ENCODE measurements at regions not wholly inside any gene's neighbourhood (a gene's known extent, or its start where the extent isn't known, plus 50 kb on each side); places are given as distances from the start of the nearest gene placed in this dataset.
"Not testable (repeated sequence)": the region's sequence is repeated elsewhere in the genome, so short reads cannot be mapped to it uniquely, and the experiment has no call there.

- no peaks in the 10 kb centered on the region for H3K4me1 ChIP-seq (ENCODE audit: control insufficient read depth in 4 of 4, insufficient read depth in 4 of 4, low read length in 3 of 4)
- H3K9me3 ChIP-seq (ENCODE audit: control insufficient read depth in 4 of 4, low read length in 3 of 4), result no peaks in the 10 kb centered on the region
- no peaks in the 10 kb centered on the region for H3K27me3 ChIP-seq (ENCODE audit: control insufficient read depth in 4 of 4, insufficient read depth in 4 of 4, low read length in 3 of 4)
- no peak for DNase-seq (ENCODE audit: low spot score)
- WGBS, result 78% methylated on average over 2 of the region's 2 CpGs
- H3K36me3 ChIP-seq (ENCODE audit: control insufficient read depth in 4 of 4, insufficient read depth in 3 of 4, low read depth in 1 of 4, low read length in 3 of 4), result no peaks in the 10 kb centered on the region
- H3K27ac ChIP-seq (ENCODE audit: low read depth in 1 of 2, low read length in 2 of 2), result no peak overlapping the region
- no peak overlapping the region for H3K4me3 ChIP-seq (ENCODE audit: low read depth in 1 of 3, low read length in 3 of 3)
- TF ChIP-seq SP1 (IDR thresholded peaks at IDR 0.05) (no peak), YY1 (IDR thresholded peaks at IDR 0.05) (no peak), RXRA (IDR thresholded peaks at IDR 0.05) (no peak), MAX (IDR thresholded peaks at IDR 0.05) (no peak), NR2F2 (IDR thresholded peaks at IDR 0.05) (no peak), FOXA1 (IDR thresholded peaks at IDR 0.05) (no peak), FOXA2 (IDR thresholded peaks at IDR 0.05) (no peak), ATF3 (IDR thresholded peaks at IDR 0.05) (no peak)
- TF ChIP-seq, protein P1, sequence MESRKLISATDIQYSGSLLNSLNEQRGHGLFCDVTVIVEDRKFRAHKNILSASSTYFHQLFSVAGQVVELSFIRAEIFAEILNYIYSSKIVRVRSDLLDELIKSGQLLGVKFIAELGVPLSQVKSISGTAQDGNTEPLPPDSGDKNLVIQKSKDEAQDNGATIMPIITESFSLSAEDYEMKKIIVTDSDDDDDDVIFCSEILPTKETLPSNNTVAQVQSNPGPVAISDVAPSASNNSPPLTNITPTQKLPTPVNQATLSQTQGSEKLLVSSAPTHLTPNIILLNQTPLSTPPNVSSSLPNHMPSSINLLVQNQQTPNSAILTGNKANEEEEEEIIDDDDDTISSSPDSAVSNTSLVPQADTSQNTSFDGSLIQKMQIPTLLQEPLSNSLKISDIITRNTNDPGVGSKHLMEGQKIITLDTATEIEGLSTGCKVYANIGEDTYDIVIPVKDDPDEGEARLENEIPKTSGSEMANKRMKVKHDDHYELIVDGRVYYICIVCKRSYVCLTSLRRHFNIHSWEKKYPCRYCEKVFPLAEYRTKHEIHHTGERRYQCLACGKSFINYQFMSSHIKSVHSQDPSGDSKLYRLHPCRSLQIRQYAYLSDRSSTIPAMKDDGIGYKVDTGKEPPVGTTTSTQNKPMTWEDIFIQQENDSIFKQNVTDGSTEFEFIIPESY (IDR thresholded peaks at IDR 0.05), result no peak
- H3K9ac ChIP-seq (ENCODE audit: low read depth in 1 of 2, low read length in 2 of 2), result no peak overlapping the region
These were observed 355.6 kb downstream of the ADAMTS20 start for GRCh38 chr12:43196268-43196907.

GRCh38 chr12:43193096-43193495, 358.9 kb downstream of the ADAMTS20 start:
- not testable (repeated sequence) for H3K9ac ChIP-seq (ENCODE audit: low read depth in 1 of 2, low read length in 2 of 2); H3K9me3 ChIP-seq (ENCODE audit: control insufficient read depth in 4 of 4, low read length in 3 of 4); H3K36me3 ChIP-seq (ENCODE audit: control insufficient read depth in 4 of 4, insufficient read depth in 3 of 4, low read depth in 1 of 4, low read length in 3 of 4); H3K4me1 ChIP-seq (ENCODE audit: control insufficient read depth in 4 of 4, insufficient read depth in 4 of 4, low read length in 3 of 4); H3K4me3 ChIP-seq (ENCODE audit: low read depth in 1 of 3, low read length in 3 of 3); DNase-seq (ENCODE audit: low spot score); H3K27me3 ChIP-seq (ENCODE audit: control insufficient read depth in 4 of 4, insufficient read depth in 4 of 4, low read length in 3 of 4); H3K27ac ChIP-seq (ENCODE audit: low read depth in 1 of 2, low read length in 2 of 2)
- WGBS, result 48% methylated on average over 2 of the region's 2 CpGs

GRCh38 chr12:43192442-43192841, 359.6 kb downstream of the ADAMTS20 start:
- WGBS, result 58% methylated on average over 2 of the region's 2 CpGs
- DNase-seq (ENCODE audit: low spot score); H3K9me3 ChIP-seq (ENCODE audit: control insufficient read depth in 4 of 4, low read length in 3 of 4); H3K27me3 ChIP-seq (ENCODE audit: control insufficient read depth in 4 of 4, insufficient read depth in 4 of 4, low read length in 3 of 4); H3K36me3 ChIP-seq (ENCODE audit: control insufficient read depth in 4 of 4, insufficient read depth in 3 of 4, low read depth in 1 of 4, low read length in 3 of 4); H3K4me3 ChIP-seq (ENCODE audit: low read depth in 1 of 3, low read length in 3 of 3); H3K9ac ChIP-seq (ENCODE audit: low read depth in 1 of 2, low read length in 2 of 2); H3K4me1 ChIP-seq (ENCODE audit: control insufficient read depth in 4 of 4, insufficient read depth in 4 of 4, low read length in 3 of 4); H3K27ac ChIP-seq (ENCODE audit: low read depth in 1 of 2, low read length in 2 of 2): not testable (repeated sequence)

DNA sequence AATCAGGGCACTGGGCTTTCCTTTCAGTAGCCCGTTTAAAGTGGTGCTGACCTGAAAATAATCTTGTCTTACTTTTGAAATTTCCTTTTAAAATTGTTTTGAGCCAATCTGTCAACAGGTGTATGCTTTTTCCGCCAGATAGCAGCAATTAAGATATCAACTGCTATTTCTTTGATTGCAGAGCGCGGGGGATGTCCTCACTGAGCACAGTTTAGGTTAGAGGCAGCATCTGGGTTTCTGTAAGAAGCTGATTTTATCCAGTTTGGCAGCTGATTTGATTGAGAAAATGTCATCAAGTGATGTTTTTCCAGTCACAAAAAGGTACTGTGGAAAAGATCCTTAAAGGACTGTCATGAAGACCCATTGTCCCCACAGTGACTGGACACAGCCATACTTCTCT, 371.8 kb downstream of the ADAMTS20 start:
- Histone ChIP-seq H3K9ac (ENCODE audit: low read depth in 1 of 2, low read length in 2 of 2) (no peak overlapping the region), H3K9me3 (ENCODE audit: control insufficient read depth in 4 of 4, low read length in 3 of 4) (peaks cover 0 to 5% (median 0%) of the 10 kb centered on the region in 4 donors), H3K4me1 (ENCODE audit: control insufficient read depth in 4 of 4, insufficient read depth in 4 of 4, low read length in 3 of 4) (no peaks in the 10 kb centered on the region), H3K4me3 (ENCODE audit: low read depth in 1 of 3, low read length in 3 of 3) (no peak overlapping the region), H3K27ac (ENCODE audit: low read depth in 1 of 2, low read length in 2 of 2) (no peak overlapping the region), H3K36me3 (ENCODE audit: control insufficient read depth in 4 of 4, insufficient read depth in 3 of 4, low read depth in 1 of 4, low read length in 3 of 4) (no peaks in the 10 kb centered on the region), H3K27me3 (ENCODE audit: control insufficient read depth in 4 of 4, insufficient read depth in 4 of 4, low read length in 3 of 4) (no peaks in the 10 kb centered on the region)
- TF ChIP-seq, protein P2, sequence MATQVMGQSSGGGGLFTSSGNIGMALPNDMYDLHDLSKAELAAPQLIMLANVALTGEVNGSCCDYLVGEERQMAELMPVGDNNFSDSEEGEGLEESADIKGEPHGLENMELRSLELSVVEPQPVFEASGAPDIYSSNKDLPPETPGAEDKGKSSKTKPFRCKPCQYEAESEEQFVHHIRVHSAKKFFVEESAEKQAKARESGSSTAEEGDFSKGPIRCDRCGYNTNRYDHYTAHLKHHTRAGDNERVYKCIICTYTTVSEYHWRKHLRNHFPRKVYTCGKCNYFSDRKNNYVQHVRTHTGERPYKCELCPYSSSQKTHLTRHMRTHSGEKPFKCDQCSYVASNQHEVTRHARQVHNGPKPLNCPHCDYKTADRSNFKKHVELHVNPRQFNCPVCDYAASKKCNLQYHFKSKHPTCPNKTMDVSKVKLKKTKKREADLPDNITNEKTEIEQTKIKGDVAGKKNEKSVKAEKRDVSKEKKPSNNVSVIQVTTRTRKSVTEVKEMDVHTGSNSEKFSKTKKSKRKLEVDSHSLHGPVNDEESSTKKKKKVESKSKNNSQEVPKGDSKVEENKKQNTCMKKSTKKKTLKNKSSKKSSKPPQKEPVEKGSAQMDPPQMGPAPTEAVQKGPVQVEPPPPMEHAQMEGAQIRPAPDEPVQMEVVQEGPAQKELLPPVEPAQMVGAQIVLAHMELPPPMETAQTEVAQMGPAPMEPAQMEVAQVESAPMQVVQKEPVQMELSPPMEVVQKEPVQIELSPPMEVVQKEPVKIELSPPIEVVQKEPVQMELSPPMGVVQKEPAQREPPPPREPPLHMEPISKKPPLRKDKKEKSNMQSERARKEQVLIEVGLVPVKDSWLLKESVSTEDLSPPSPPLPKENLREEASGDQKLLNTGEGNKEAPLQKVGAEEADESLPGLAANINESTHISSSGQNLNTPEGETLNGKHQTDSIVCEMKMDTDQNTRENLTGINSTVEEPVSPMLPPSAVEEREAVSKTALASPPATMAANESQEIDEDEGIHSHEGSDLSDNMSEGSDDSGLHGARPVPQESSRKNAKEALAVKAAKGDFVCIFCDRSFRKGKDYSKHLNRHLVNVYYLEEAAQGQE (IDR thresholded peaks at IDR 0.05), result no peak
- WGBS, result 57% methylated on average over 4 of the region's 4 CpGs
- no peak for DNase-seq (ENCODE audit: low spot score)

Data from liver (tissue), 7 donors.